ENCODE measurements at regions not wholly inside any gene's neighbourhood (a gene's known extent, or its start where the extent isn't known, plus 50 kb on each side); places are given as distances from the start of the nearest gene placed in this dataset.

- no peak for DNase-seq (ENCODE audit: low read depth)
Measured at GRCh38 chr3:16708285-16708684, 103.1 kb upstream of the DAZL start.

- DNase-seq (ENCODE audit: low read depth), result peak; percentile 64
Measured at GRCh38 chr3:16711691-16712090, 106.5 kb upstream of the DAZL start.

- no peak for DNase-seq (ENCODE audit: low read depth)
Measured at GRCh38 chr3:16715281-16715680, 110.1 kb upstream of the DAZL start.

- no peak for DNase-seq (ENCODE audit: low read depth)
Measured at GRCh38 chr3:16719426-16719825, 114.2 kb upstream of the DAZL start.

GRCh38 chr3:16720367-16720940 lies 115.2 kb upstream of the DAZL start:
- no peak for DNase-seq (ENCODE audit: low read depth)

GRCh38 chr3:16721494-16721893 lies 116.3 kb upstream of the DAZL start:
- no peak for DNase-seq (ENCODE audit: low read depth)

GRCh38 chr3:16723978-16724377 lies 118.8 kb upstream of the DAZL start:
- peak; percentile 62 for DNase-seq (ENCODE audit: low read depth)

- DNase-seq (ENCODE audit: low read depth), result no peak
Measured at GRCh38 chr3:16724487-16724886, 119.3 kb upstream of the DAZL start.

GRCh38 chr3:16725972-16726371 lies 120.7 kb upstream of the DAZL start:
- no peak for DNase-seq (ENCODE audit: low read depth)

- peak; percentile 90 for DNase-seq (ENCODE audit: low read depth)
Measured at GRCh38 chr3:16728770-16729745, 123.8 kb upstream of the DAZL start.

GRCh38 chr3:16738451-16738850 lies 133.2 kb upstream of the DAZL start:
- DNase-seq (ENCODE audit: low read depth), result peak; percentile 20

- DNase-seq (ENCODE audit: low read depth), result peak; percentile 61
Measured at GRCh38 chr3:16739541-16740105, 134.4 kb upstream of the DAZL start.

GRCh38 chr3:16740515-16740914 lies 135.3 kb upstream of the DAZL start:
- no peak for DNase-seq (ENCODE audit: low read depth)

GRCh38 chr3:16741103-16741758 lies 136.0 kb upstream of the DAZL start:
- DNase-seq (ENCODE audit: low read depth), result peak; percentile 86

- peak; percentile 66 for DNase-seq (ENCODE audit: low read depth)
Measured at GRCh38 chr3:16741890-16742289, 136.7 kb upstream of the DAZL start.

- DNase-seq (ENCODE audit: low read depth), result peak; percentile 62
Measured at GRCh38 chr3:16743276-16743675, 138.1 kb upstream of the DAZL start.

- peak; percentile 19 for DNase-seq (ENCODE audit: low read depth)
Measured at GRCh38 chr3:16759227-16759903, 125.4 kb upstream of the PLCL2 start.

- DNase-seq (ENCODE audit: low read depth), result peak; percentile 83
Measured at GRCh38 chr3:16761571-16761970, 123.2 kb upstream of the PLCL2 start.

GRCh38 chr3:16765661-16766060 lies 119.1 kb upstream of the PLCL2 start:
- no peak for DNase-seq (ENCODE audit: low read depth)

- no peak for DNase-seq (ENCODE audit: low read depth)
Measured at GRCh38 chr3:16767006-16767405, 117.7 kb upstream of the PLCL2 start.

GRCh38 chr3:16768014-16768413 lies 116.7 kb upstream of the PLCL2 start:
- no peak for DNase-seq (ENCODE audit: low read depth)

GRCh38 chr3:16768956-16769355 lies 115.8 kb upstream of the PLCL2 start:
- no peak for DNase-seq (ENCODE audit: low read depth)

Data from ELR (cell line).